Stimulated activated naive CD8-positive, alpha-beta T cell treated with anti-CD3 and anti-CD28 coated beads, Interleukin-15, amount 100 ng/mL, for 72 hours (primary cell): ENCODE measurements at regions not wholly inside any gene's neighbourhood (a gene's known extent, or its start where the extent isn't known, plus 50 kb on each side); places are given as distances from the start of the nearest gene placed in this dataset.
"Not testable (repeated sequence)": the region's sequence is repeated elsewhere in the genome, so short reads cannot be mapped to it uniquely, and the experiment has no call there.

Source experiments
- ATAC-seq: fragments of 150-1000 bp; cut with Tn5 transposase; 2 replicates; pipeline ENCODE4 v1.10.0; 2021; ENCODE audit warnings: mild to moderate bottlenecking, moderate library complexity
- DNase-seq, 2 donors: peaks; one replicate each; pipeline ENCODE4 v3.0.0; 2021 to 2022
- H3K27ac Mint-ChIP-seq, 2 donors: one replicate each; pipeline ENCODE4 v1.8.0; 2022; ENCODE audit warnings: mild to moderate bottlenecking in 2 of 2, mixed read lengths in 2 of 2, moderate library complexity in 2 of 2
- H3K27me3 Mint-ChIP-seq: one replicate; pipeline ENCODE4 v1.8.0; 2022; ENCODE audit warnings: mixed read lengths
- H3K4me1 Mint-ChIP-seq: one replicate; pipeline ENCODE4 v1.8.0; 2022; ENCODE audit warnings: mild to moderate bottlenecking, mixed read lengths
- H3K4me3 Mint-ChIP-seq, 2 donors: one replicate each; pipeline ENCODE4 v1.8.0; 2022; ENCODE audit warnings: mild to moderate bottlenecking in 2 of 2, mixed read lengths in 2 of 2, moderate library complexity in 1 of 2
- H3K9me3 Mint-ChIP-seq, 2 donors: one replicate each; pipeline ENCODE4 v1.8.0; 2022; ENCODE audit warnings: mixed read lengths in 2 of 2

GRCh38 chr6:139996253-139996834, 621.9 kb upstream of the CITED2 start:
- DNase-seq = no peak
- peak; percentile 33 for ATAC-seq
- H3K9me3 Mint-ChIP-seq = no peaks in the 10 kb centered on the region
- no peaks in the 10 kb centered on the region for H3K4me1 Mint-ChIP-seq
- H3K4me3 Mint-ChIP-seq = no peak overlapping the region
- H3K27me3 Mint-ChIP-seq = no peaks in the 10 kb centered on the region
- H3K27ac Mint-ChIP-seq = peak overlapping the region in 1 of 2 donors; percentile 62

DNA sequence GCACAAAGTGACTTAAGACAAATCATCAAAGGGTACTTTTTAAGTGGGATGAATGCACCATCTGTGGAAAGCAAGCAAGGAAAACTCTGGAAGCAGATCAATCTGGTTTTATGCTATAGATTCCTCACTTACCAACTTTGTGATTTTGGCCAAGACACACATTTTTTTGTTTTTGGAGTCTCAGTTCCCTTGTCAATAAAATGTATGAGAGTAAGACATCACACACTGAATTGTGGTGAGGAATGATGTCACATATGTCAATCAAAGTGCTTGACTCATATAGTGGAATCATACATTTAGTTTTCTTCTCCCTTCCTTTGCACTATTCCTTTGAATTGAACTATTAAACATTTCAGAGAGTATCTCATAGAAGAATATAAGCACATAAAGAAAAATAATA, 620.5 kb upstream of the CITED2 start:
- Mint-ChIP-seq H3K4me1 (no peaks in the 10 kb centered on the region), H3K27me3 (no peaks in the 10 kb centered on the region), H3K27ac (no peak overlapping the region), H3K9me3 (no peaks in the 10 kb centered on the region), H3K4me3 (no peak overlapping the region)
- DNase-seq = no peak
- no peak for ATAC-seq

- no peak overlapping the region for H3K4me3 Mint-ChIP-seq
- no peak for DNase-seq
- no peaks in the 10 kb centered on the region for H3K9me3 Mint-ChIP-seq
- no peaks in the 10 kb centered on the region for H3K27me3 Mint-ChIP-seq
- ATAC-seq = no peak
- H3K4me1 Mint-ChIP-seq = no peaks in the 10 kb centered on the region
- H3K27ac Mint-ChIP-seq = no peak overlapping the region
Measured at GRCh38 chr6:139990856-139991465, 616.5 kb upstream of the CITED2 start.

GRCh38 chr6:139990026-139990686, 615.7 kb upstream of the CITED2 start:
- Mint-ChIP-seq H3K4me3 (no peak overlapping the region), H3K9me3 (no peaks in the 10 kb centered on the region), H3K27me3 (no peaks in the 10 kb centered on the region), H3K4me1 (no peaks in the 10 kb centered on the region), H3K27ac (no peak overlapping the region)
- DNase-seq (no peak), ATAC-seq (no peak)

- ATAC-seq (no peak), DNase-seq (no peak)
- Mint-ChIP-seq H3K4me3 (no peak overlapping the region), H3K27me3 (no peaks in the 10 kb centered on the region), H3K27ac (no peak overlapping the region), H3K4me1 (no peaks in the 10 kb centered on the region), H3K9me3 (no peaks in the 10 kb centered on the region)
Measured at GRCh38 chr6:139988685-139989084, 614.2 kb upstream of the CITED2 start.

GRCh38 chr6:139987091-139987490, 612.6 kb upstream of the CITED2 start:
- Mint-ChIP-seq H3K9me3 (no peaks in the 10 kb centered on the region), H3K27me3 (no peaks in the 10 kb centered on the region), H3K27ac (no peak overlapping the region), H3K4me1 (peaks cover under 1% of the 10 kb centered on the region), H3K4me3 (no peak overlapping the region)
- no peak for ATAC-seq
- DNase-seq = no peak

- no peaks in the 10 kb centered on the region for H3K27me3 Mint-ChIP-seq
- no peak overlapping the region for H3K4me3 Mint-ChIP-seq
- H3K4me1 Mint-ChIP-seq = peaks cover 9% of the 10 kb centered on the region
- no peak overlapping the region for H3K27ac Mint-ChIP-seq
- ATAC-seq (no peak), DNase-seq (no peak)
- no peaks in the 10 kb centered on the region for H3K9me3 Mint-ChIP-seq
Measured at GRCh38 chr6:139985236-139985815, 610.9 kb upstream of the CITED2 start.

DNA sequence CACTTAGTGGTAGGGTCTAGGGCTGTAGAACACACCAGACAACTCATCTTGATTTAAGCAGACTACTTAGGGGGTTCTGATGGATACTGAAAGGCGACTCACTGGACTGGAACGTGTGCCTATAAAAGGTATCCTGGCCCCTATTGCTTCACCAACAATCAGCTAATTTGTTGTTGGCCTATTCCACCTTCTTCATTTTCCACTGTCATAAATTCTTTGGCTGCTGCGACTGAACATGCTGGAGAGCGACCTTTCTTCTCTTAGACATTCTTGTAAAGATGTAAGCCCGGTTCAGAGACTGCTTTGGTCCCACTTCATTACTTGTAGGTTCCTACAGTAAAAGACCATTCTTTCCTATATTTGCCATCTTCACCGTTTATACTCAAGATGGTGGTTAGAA, 609.9 kb upstream of the CITED2 start:
- ATAC-seq (no peak), DNase-seq (no peak)
- no peaks in the 10 kb centered on the region for H3K27me3 Mint-ChIP-seq
- H3K4me3 Mint-ChIP-seq = no peak overlapping the region
- H3K4me1 Mint-ChIP-seq = peaks cover 9% of the 10 kb centered on the region
- H3K27ac Mint-ChIP-seq = no peak overlapping the region
- no peaks in the 10 kb centered on the region for H3K9me3 Mint-ChIP-seq

DNA sequence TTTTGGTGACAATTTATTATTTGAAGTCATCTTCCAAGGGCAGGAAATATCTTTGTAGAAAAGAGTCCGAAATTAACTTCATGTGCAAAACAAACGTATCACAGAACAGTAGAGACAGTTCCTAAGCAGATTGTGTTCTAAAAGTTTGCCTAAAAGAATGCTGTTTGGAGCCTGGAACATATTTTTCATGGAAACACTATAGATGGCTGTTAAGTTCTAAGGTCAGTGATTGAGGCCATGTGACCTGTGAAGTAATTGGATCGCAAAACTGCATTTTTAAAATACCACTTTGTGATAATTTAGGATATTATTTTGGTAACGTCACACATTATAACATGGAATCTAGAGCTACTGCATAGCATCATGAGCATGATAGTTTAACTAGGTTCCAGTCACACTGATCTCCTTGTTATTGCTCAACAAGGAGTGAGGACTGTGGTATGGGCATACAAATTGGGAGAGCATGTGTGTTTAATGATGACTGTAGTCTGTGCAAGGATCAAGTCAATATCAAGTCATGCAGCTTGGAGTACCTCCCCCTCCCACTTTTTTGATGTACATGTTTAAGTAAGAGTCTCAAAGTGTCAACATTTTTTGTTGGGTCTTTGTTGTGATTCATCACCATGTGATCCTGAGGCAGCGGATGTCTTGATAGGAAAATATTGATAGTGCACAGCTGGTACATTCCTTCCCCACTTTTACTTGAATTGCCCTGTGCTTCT, 609.3 kb upstream of the CITED2 start:
- no peaks in the 10 kb centered on the region for H3K27me3 Mint-ChIP-seq

DNA sequence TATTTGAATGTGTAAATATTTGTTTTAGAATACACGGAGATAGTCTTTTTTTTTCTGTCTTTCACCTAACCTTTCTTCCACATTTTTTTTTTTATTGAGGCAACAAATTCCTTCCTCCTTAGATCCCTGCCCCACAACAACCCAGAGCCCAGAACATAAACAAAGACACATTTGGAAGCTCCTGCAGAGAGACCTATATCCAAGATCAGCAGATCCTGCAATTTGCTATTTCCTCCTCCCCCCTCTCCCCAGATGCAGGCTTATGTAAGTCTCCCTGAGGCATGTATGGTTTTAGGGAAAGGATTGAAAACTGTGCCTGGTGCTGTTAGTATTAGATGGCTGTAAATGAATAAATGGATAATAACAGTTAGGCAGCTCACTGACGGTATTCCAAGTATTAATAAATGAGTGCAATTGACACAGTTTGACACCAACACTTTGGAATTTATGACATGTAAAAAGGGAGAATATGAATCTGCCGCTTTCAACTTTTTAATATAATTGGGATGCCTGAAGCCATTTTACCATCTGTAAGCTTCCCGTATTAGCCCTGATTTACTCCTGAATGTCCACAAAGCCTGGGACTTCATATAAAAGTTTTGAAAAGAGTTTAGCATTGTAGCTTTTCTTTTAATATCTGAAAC, 608.3 kb upstream of the CITED2 start:
- no peaks in the 10 kb centered on the region for H3K27me3 Mint-ChIP-seq
- ATAC-seq (no peak), DNase-seq (no peak)
- no peaks in the 10 kb centered on the region for H3K9me3 Mint-ChIP-seq
- no peak overlapping the region for H3K27ac Mint-ChIP-seq
- H3K4me3 Mint-ChIP-seq = no peak overlapping the region
- H3K4me1 Mint-ChIP-seq = peaks cover 9% of the 10 kb centered on the region

More for the DNA sequence above, 609.3 kb upstream of the CITED2 start:
- DNase-seq = no peak
- no peak overlapping the region for H3K4me3 Mint-ChIP-seq
- no peak for ATAC-seq
- no peaks in the 10 kb centered on the region for H3K9me3 Mint-ChIP-seq
- no peak overlapping the region for H3K27ac Mint-ChIP-seq
- peaks cover 9% of the 10 kb centered on the region for H3K4me1 Mint-ChIP-seq

DNA sequence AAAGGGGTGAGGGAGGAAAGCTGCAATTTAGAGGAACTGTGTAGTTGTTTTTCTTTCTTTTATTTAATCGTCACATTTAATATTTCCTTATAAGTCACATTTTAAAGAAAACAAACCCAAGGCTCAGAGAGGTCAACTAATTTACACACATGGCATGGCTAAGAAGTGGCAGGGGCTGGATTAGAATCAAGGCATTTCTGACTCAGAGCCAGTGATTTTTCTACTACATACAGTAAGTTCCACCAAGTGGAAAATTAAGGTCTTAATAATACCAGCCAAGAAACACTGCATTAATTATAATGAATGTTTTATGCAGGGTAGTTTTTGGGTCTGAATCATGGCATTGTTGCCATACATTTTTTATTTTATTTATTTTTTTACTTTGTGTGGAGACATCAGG, 607.7 kb upstream of the CITED2 start:
- DNase-seq (no peak), ATAC-seq (no peak)
- peaks cover 9% of the 10 kb centered on the region for H3K4me1 Mint-ChIP-seq
- no peak overlapping the region for H3K27ac Mint-ChIP-seq
- H3K27me3 Mint-ChIP-seq = no peaks in the 10 kb centered on the region
- H3K9me3 Mint-ChIP-seq = no peaks in the 10 kb centered on the region
- H3K4me3 Mint-ChIP-seq = no peak overlapping the region

DNA sequence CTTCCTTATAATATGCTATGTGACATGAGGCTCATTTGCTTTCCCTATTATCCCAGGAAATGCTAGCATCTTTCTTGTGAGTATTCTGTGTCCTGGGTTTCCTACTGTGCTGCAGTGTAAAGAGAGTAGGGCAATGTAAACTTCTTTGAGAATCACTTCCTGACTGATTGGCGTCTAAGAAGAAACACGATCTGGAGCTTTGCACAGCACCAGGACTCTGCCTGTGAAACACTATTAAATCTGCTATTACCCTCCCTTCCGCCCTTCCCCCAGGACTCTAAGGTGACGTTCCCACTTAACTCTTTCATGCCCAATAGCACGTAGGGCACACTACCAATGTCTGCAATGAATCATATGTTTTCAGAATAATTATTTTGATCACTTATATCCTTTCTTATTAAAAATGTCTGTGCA, 607.3 kb upstream of the CITED2 start:
- no peak overlapping the region for H3K4me3 Mint-ChIP-seq
- H3K27ac Mint-ChIP-seq = no peak overlapping the region
- H3K4me1 Mint-ChIP-seq = peaks cover 9% of the 10 kb centered on the region
- ATAC-seq (no peak), DNase-seq (no peak)
- no peaks in the 10 kb centered on the region for H3K27me3 Mint-ChIP-seq
- no peaks in the 10 kb centered on the region for H3K9me3 Mint-ChIP-seq

DNA sequence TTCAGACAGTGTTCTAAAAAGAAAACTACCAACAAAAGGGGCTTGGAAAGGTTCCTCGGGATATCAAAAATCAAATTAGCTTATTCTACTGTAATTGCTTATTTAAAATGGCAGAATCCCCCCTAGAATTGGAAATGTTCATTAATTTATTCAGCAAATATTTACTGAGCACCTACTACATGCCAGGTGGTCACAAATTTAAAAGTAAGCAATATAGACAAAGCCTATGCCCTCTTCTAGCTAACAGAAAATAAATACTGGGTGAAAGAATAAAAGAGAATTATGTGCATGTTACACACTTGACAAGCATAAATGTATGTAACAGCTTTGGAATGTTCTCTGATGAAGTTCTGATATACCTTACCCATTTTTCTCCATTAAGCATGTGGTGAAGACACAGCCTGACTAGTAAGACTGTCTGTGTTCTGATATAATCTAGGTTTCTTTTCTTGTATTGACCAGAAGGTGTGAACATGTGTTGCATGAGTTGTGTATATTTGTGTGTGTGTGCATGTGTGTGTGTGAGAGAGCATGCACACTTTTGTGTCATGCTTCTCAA, 606.7 kb upstream of the CITED2 start:
- no peak overlapping the region for H3K27ac Mint-ChIP-seq
- ATAC-seq (no peak), DNase-seq (no peak)

DNA sequence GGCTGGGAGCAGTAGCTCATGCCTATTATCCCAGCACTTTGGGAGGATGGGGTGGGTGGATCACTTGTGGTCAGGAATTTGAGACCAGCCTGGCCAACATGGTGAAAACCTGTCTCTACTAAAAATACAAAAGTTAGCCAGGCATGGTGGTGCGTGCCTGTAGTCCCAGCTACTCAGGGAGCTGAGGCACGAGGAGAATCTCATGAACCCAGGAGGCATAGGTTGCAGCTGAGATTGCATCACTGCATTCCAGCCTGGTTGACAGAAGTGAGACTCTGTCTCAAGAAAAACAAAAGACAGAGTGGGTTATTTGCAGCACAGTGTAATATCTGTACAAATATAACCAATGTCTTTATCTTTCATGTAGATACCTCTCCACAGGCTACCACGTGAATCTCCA, 606.2 kb upstream of the CITED2 start:
- ATAC-seq, H3K9me3 Mint-ChIP-seq, DNase-seq, H3K27me3 Mint-ChIP-seq, H3K4me3 Mint-ChIP-seq, H3K4me1 Mint-ChIP-seq, H3K27ac Mint-ChIP-seq: not testable (repeated sequence)

More for the DNA sequence above, 606.7 kb upstream of the CITED2 start:
- Mint-ChIP-seq H3K4me1 (peaks cover 9% of the 10 kb centered on the region), H3K27me3 (peaks cover under 1% of the 10 kb centered on the region), H3K4me3 (no peak overlapping the region), H3K9me3 (no peaks in the 10 kb centered on the region)

GRCh38 chr6:139979021-139979725, 604.7 kb upstream of the CITED2 start:
- H3K27ac Mint-ChIP-seq = no peak overlapping the region
- H3K27me3 Mint-ChIP-seq = peaks cover 8% of the 10 kb centered on the region
- peaks cover 9% of the 10 kb centered on the region for H3K4me1 Mint-ChIP-seq
- H3K4me3 Mint-ChIP-seq = no peak overlapping the region
- DNase-seq (no peak), ATAC-seq (no peak)
- H3K9me3 Mint-ChIP-seq = no peaks in the 10 kb centered on the region
